ENCODE measurements at regions not wholly inside any gene's neighbourhood (a gene's known extent, or its start where the extent isn't known, plus 50 kb on each side); places are given as distances from the start of the nearest gene placed in this dataset.

DNA sequence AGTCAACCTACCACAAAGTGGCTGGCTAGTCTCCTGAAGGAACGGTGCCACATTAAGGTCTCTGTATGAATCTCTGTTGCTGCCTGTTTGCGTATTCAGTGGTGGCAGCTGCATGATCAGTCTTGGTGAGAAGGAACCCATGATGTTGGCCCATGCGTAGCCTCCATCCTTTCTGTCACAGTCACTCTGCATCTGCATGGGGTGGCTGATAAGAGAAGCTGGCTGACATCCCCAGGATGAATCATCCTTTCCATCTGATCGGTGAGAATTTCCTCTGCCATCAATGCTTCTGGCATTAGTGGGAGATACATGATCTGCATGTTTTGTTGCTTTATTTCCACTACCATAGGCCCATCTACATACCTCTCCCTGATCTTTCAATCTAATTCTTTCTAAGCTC lies 199.0 kb upstream of the NECTIN1 start:
- Histone ChIP-seq H3K4me3 (no peak overlapping the region), H3K36me3 (replicated peaks in 1 of 2; ENCODE audit: insufficient read depth in 1 of 2, low read depth in 2 of 2) (no peaks in the 10 kb centered on the region), H3K27ac (no peak overlapping the region), H3K9me3 (no peaks in the 10 kb centered on the region), H3K27me3 (no peaks in the 10 kb centered on the region), H3K4me1 (no peaks in the 10 kb centered on the region)
- no peak for TF ChIP-seq POLR2A (IDR thresholded peaks at IDR 0.05)
- TF ChIP-seq, protein P1, sequence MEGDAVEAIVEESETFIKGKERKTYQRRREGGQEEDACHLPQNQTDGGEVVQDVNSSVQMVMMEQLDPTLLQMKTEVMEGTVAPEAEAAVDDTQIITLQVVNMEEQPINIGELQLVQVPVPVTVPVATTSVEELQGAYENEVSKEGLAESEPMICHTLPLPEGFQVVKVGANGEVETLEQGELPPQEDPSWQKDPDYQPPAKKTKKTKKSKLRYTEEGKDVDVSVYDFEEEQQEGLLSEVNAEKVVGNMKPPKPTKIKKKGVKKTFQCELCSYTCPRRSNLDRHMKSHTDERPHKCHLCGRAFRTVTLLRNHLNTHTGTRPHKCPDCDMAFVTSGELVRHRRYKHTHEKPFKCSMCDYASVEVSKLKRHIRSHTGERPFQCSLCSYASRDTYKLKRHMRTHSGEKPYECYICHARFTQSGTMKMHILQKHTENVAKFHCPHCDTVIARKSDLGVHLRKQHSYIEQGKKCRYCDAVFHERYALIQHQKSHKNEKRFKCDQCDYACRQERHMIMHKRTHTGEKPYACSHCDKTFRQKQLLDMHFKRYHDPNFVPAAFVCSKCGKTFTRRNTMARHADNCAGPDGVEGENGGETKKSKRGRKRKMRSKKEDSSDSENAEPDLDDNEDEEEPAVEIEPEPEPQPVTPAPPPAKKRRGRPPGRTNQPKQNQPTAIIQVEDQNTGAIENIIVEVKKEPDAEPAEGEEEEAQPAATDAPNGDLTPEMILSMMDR (IDR thresholded peaks at IDR 0.05), result no peak
- intact Hi-C loops (cut with DNase I), result no loop called here
- ATAC-seq (no peak), DNase-seq (no peak)
- 80 to 81% methylated on average over 4 of the region's 4 CpGs for WGBS, 2 donors

DNA sequence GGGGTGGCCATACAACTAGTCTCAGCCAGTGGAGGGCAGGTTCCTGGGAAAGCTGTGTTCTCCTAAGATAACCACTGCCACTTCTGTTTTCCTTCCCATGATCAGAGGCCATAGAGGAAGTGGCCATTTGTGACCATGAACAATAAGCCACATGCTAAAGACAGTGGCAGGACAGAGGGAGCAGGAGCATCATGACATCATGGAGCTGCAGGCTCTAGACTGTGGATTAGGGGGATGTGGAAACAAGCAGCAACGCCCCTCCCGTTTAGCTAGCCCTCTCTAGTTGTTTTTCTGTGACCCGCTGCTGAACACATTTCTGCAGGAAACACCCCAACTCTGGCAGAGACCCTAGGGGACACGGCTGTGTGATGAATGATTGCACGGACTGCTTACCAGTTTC lies 195.0 kb upstream of the NECTIN1 start:
- TF ChIP-seq POLR2A (IDR thresholded peaks at IDR 0.05), result no peak
- TF ChIP-seq, protein P1 (IDR thresholded peaks at IDR 0.05), result no peak
- DNase-seq (no peak), ATAC-seq (no peak)
- Histone ChIP-seq H3K27ac (no peak overlapping the region), H3K9me3 (no peaks in the 10 kb centered on the region), H3K4me1 (no peaks in the 10 kb centered on the region), H3K4me3 (no peak overlapping the region), H3K36me3 (replicated peaks in 1 of 2; ENCODE audit: insufficient read depth in 1 of 2, low read depth in 2 of 2) (no peaks in the 10 kb centered on the region), H3K27me3 (no peaks in the 10 kb centered on the region)
- intact Hi-C loops (cut with DNase I), result no loop called here
- 68 to 70% methylated on average over 5 of the region's 5 CpGs for WGBS, 2 donors

DNA sequence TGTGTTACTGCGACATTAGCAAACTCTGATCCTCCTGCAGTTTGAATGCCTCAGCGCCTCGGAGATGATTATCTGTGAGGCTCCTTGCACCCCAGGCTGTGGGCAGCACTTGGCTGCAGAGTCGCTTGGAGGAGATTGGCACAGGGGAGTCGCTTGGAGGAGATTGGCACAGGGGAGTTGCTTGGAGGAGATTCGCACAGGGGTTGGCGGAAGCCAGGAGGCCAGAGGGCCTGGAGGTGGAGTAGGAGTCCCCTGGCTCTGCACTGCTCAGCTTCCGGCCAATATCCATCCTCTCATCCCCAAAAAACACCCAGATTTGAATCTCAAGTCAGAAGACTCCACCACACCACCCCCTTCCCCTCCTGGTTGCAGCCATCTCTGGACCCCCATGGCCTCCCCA lies 192.6 kb upstream of the NECTIN1 start:
- no peak overlapping the region for H3K4me3 ChIP-seq
- WGBS, 2 donors, result 79 to 83% methylated on average over 8 of the region's 8 CpGs
- no peak overlapping the region for H3K27ac ChIP-seq
- ATAC-seq (no peak), DNase-seq (no peak)
- no peaks in the 10 kb centered on the region for H3K9me3 ChIP-seq
- H3K27me3 ChIP-seq, result no peaks in the 10 kb centered on the region
- no peaks in the 10 kb centered on the region for H3K4me1 ChIP-seq
- H3K36me3 ChIP-seq (replicated peaks in 1 of 2; ENCODE audit: insufficient read depth in 1 of 2, low read depth in 2 of 2), result no peaks in the 10 kb centered on the region
- intact Hi-C loops (cut with DNase I), result no loop called here
- no peak for TF ChIP-seq POLR2A (IDR thresholded peaks at IDR 0.05)
- TF ChIP-seq, protein P1 (IDR thresholded peaks at IDR 0.05), result no peak

DNA sequence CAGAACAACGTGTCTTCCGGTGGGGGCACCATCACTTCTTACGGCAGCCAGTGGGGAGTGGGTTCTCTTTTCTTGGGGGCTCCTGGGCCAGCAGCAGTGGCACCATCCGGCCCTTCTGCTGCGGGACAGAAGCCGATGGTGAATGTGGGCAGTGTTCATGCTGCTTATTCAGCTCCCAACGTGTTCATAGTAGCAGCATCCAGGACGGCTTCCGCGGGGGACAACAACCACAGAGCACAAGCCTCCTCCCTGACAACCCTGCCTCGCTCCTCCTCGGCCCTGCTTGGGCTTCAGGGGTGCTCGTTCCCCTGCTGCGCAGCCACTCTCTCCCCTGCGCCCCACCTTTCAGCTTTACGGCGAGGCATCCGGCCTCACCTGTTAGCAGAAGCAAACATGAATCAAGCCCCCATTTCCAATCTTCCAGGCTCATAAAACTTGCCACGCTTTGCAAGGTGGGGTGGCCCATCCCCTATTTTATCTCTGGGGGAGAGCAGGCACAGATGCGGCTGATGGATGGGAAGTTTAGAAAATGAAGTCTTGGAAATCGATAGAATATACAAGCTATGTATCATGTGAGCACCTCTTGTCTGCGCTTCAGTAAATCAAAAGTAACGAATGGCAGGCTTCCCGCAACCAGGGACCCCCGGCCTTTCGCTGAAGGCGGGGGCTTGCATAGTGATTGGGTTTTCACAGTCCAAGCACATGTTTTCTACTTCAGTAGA lies 191.8 kb upstream of the NECTIN1 start:
- H3K27ac ChIP-seq, result no peak overlapping the region
- intact Hi-C loops (cut with DNase I), result no loop called here
- 72 to 73% methylated on average over 26 of the region's 27 CpGs for WGBS, 2 donors

More for the DNA sequence above, 191.8 kb upstream of the NECTIN1 start:
- Histone ChIP-seq H3K4me1 (no peaks in the 10 kb centered on the region), H3K36me3 (replicated peaks in 1 of 2; ENCODE audit: insufficient read depth in 1 of 2, low read depth in 2 of 2) (no peaks in the 10 kb centered on the region), H3K9me3 (no peaks in the 10 kb centered on the region), H3K27me3 (no peaks in the 10 kb centered on the region), H3K4me3 (no peak overlapping the region)
- ATAC-seq (no peak), DNase-seq (no peak)
- TF ChIP-seq, protein P1 (IDR thresholded peaks at IDR 0.05), result no peak
- no peak for TF ChIP-seq POLR2A (IDR thresholded peaks at IDR 0.05)
